NCI-H345 treated with DMSO at 0.1 percent for 48 hours (cell line): ENCODE measurements at regions not wholly inside any gene's neighbourhood (a gene's known extent, or its start where the extent isn't known, plus 50 kb on each side); places are given as distances from the start of the nearest gene placed in this dataset.
"Not testable (repeated sequence)": the region's sequence is repeated elsewhere in the genome, so short reads cannot be mapped to it uniquely, and the experiment has no call there.

ENCODE experiments used
- DNase-seq: peaks from one replicate; lab custom pipeline; 2025; ENCODE audit not compliant: unreplicated experiment; lab: John Stamatoyannopoulos, UW

DNA sequence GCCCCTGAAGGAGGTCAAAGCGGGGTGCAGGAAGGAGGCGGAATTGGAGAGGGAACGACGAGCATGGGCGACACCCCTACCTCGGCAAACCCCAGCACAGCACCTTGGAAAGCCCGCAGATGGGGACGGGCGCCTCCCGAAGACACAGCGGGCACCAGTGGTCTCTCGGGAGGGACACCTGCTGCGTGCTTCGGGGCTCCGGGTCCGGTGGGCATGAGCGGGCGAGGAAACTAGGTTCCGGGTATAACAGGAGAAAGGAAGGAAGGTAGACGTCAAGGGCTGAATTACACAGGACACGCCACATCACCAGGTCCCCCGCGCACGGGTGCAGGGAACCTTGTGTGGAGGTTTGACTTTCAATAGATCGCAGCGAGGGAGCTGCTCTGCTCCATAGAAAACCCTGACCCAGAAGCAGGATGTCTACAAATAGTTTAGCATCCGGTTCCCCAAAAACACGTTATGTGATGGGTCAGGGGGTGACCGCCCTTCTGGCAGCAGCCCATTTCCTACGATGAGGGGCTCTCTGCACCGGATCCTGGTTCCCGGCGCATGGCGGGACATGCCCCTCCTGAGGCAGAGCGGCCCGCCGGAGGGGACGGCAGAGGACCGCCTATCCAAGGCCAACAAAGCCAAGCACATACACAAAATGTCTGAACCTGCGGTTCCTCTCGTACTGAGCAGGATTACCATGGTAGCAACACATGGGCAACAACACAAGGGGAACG, 196.9 kb downstream of the ALG10 start:
- no peak for DNase-seq

DNA sequence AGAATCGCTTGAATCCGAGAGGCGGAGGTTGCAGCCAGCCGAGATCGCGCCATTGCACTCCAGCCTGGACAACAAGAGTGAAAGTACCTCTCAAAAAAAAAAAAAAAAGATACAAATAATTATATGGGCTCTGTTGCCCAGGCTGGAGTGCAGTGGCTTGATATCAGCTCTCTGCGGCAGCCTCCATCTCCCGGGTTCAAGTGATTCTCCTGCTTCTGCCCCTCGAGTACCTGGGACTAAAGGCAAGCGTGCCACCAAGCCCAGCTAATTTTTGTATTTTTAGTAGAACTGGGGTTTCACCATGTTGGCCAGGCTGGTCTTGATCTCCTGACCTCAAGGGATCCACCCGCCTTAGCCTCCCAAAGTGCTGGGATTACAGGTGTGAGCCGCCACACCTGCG, 197.8 kb downstream of the ALG10 start:
- not testable (repeated sequence) for DNase-seq

- no peak for DNase-seq
Observed at GRCh38 chr12:34223640-34224039, 201.3 kb downstream of the ALG10 start.

GRCh38 chr12:34226044-34226443, 203.7 kb downstream of the ALG10 start:
- DNase-seq = not testable (repeated sequence)

- not testable (repeated sequence) for DNase-seq
Observed at GRCh38 chr12:34228046-34228445, 205.8 kb downstream of the ALG10 start.

DNA sequence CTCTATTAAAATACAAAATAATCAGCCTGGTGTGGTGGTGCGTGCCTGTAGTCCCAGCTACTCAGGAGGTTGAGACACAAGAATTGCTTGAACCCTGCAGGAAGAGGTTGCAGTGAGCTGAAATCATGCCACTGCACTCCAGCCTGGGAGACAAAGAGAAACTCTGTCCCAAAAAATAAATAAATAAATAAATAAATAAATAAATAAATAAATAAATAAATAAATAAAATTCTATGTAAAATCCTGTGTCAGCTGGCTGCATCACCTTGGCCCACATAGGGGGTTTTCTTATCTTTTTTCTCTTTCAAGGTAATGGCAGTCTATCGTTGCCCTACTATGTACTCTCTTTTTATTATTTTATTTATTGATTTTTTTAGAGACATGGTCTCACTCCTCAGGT, 206.7 kb downstream of the ALG10 start:
- DNase-seq = not testable (repeated sequence)

DNA sequence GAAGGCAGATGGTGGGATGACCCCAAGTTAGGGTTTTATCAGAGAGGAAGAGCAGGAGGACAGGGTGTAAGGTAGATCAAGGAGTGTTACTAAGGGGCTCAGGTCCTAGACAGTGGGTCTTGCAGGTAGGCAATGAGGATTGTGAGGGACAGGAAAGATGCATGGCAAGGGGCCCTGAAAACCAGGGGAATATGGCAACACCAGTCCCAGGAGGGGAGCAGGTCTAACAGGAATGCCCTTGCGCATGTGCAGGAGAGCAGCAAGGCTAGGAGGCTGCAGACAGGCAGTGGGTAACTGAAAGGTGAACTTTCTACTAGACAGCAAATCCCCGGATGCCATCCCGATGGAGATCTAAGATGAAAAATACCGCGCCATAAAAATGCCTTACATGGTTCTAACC, 211.3 kb downstream of the ALG10 start:
- DNase-seq = no peak

DNA sequence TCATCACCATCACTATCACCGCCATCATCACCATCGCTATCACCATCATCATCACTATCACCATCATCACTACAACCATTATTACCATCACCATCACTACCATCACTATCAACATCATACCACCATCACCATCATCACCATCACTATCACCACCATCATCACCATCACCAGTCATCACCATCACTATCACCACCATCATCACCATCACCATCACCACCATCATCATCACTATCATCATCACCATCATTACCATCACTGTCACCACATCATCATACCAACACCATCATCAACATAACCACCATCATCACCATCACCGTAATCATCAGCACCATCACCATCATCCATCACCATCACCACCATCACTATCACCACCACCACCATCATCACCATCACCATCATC, 213.8 kb downstream of the ALG10 start:
- DNase-seq = no peak

DNA sequence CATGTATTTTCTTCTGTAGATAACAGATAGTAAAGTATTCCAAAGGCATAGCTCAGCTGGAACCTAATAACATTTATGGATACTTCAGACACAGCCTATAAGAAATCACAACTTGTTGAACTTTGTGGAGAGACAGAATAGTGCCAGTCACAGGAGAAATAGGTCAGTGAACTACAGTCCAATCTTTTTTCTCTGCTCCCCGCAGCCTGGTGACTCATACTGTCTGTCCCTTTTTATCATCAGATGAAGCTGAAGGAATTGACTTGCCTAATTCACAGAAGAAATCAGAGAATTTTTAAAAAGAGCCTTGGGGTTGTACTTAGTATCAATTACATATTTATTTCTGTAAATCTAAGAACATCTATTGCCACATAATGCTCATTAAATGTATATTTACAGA, 222.3 kb downstream of the ALG10 start:
- DNase-seq = no peak

DNA sequence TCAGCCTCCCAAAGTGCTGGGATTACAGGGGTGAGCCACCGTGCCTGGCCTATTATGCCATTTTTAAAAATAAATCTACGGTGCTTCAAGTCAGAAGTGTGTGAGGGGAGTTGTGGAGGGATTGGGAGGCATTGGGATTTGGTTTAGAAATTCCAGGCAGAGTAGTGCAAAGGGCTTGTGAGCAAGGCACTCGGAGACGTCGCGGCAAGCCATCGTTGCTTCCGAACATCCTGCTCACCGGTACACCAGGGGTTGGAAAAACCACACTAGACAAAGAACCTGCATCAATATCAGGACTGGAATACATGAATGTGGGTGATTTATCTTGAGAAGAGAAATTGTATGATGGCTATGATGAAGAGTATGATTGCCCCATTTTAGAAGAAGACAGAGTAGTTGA, 227.0 kb downstream of the ALG10 start:
- no peak for DNase-seq

DNA sequence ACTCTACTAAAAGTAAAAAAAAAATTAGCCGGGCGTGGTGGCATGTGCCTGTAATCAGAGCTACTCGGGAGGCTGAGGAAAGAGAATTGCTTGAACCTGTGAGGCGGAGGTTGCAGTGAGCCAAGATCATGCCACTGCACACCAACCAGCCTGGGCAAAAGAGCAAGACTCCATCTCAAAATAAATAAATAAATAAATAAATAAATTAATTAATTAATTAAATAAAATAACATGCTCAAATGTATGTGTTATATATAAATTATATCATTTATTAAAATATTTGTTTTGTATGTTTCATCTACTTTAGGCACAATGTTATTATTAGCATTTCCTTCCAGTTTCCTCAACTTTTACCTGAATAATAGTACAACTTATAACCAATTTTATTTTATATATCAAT, 229.6 kb downstream of the ALG10 start:
- DNase-seq = not testable (repeated sequence)

GRCh38 chr12:34253674-34254073, 231.4 kb downstream of the ALG10 start:
- no peak for DNase-seq

GRCh38 chr12:34257093-34257492, 234.8 kb downstream of the ALG10 start:
- DNase-seq = no peak

DNA sequence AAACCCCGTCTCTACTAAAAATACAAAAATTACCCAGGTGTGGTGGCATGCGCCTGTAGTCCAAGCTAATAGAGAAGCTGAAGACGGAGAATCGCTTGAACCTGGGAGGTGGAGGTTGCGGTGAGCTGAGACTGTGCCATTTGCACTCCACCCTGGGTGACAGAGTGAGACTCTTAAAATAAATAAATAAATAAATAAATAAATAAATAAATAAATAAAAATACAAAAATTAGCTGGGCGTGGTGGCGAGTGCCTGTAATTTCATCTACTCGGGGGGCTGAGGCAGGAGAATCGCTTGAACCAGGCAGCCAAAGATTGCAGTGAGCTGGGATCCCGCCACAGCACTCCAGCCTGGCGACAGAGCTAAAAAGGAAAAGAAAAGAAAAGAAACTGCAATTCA, 239.8 kb downstream of the ALG10 start:
- not testable (repeated sequence) for DNase-seq

- DNase-seq = no peak
Observed at GRCh38 chr12:34264110-34264509, 241.8 kb downstream of the ALG10 start.

DNA sequence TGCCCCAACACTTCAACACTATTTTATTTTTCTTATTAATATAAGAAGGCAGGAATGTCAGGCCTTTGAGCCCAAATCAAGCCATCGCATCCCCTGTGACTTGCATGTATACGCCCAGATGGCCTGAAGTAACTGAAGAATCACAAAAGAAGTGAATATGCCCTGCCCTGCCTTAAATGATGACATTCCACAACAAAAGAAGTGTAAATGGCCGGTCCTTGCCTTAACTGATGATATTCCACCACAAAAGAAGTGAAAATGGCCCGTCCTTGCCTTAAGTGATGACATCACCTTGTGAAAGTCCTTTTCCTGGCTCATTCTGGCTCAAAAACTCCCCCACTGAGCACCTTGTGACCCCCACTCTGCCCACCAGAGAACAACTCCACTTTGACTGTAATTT, 251.4 kb downstream of the ALG10 start:
- not testable (repeated sequence) for DNase-seq

DNA sequence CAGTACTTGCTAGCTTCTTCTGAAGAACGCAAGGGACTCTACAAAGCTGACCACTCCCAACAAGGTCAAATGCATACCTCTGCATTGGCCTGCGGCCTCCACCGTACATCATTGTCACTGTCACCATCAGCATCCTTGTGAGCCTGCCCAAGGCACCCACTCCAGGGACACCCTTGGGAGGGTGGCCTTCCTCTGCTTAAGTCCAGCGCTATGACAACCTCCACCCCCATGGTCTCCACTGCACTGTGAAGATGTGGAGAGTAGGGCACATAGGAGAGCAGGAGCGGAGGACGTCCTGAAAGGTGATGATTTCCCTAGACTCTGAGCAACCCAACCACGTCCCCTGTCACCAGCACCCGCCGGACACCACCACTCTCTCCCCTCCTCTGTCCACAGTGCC, 252.8 kb downstream of the ALG10 start:
- no peak for DNase-seq

DNA sequence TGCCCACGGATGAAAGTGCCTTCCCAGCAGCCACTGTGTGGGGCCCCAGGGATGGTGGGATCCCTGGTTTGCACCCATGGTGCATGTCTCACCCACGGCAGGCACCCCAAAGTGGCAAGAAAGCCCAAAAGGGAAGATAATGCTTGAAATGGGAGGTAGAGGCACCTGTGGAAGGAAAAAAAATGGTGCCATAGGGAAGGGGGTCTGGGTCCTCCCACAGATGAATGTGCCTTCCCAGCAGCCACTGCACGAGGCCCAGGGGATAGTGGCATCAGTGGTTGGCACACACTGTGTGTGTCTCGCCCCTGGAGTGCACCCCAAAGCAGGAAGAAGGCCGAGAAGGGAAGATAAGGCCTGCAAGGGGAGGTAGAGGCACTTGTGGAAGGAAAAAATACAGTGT, 264.2 kb downstream of the ALG10 start:
- no peak for DNase-seq

DNA sequence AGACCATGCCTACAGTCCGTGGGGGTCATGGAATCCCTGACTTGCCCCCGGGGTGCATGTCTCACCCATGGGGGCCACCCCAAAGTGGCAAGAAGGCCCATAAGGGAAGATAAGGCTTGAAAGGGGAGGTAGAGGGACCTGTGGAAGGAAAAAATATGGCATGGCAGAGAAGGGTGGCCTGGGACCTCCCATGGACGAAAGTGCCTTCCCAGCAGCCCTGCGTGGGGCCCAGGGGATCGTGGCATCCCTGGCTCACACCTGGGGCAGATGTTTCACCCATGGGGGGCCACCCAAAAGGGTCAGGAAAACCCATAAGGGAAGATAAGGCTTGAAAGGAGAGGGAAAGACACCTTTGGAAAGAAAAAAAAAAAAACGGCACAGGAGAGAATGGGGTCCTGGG, 264.6 kb downstream of the ALG10 start:
- no peak for DNase-seq

GRCh38 chr12:34287437-34287836, 265.1 kb downstream of the ALG10 start:
- DNase-seq = no peak

DNA sequence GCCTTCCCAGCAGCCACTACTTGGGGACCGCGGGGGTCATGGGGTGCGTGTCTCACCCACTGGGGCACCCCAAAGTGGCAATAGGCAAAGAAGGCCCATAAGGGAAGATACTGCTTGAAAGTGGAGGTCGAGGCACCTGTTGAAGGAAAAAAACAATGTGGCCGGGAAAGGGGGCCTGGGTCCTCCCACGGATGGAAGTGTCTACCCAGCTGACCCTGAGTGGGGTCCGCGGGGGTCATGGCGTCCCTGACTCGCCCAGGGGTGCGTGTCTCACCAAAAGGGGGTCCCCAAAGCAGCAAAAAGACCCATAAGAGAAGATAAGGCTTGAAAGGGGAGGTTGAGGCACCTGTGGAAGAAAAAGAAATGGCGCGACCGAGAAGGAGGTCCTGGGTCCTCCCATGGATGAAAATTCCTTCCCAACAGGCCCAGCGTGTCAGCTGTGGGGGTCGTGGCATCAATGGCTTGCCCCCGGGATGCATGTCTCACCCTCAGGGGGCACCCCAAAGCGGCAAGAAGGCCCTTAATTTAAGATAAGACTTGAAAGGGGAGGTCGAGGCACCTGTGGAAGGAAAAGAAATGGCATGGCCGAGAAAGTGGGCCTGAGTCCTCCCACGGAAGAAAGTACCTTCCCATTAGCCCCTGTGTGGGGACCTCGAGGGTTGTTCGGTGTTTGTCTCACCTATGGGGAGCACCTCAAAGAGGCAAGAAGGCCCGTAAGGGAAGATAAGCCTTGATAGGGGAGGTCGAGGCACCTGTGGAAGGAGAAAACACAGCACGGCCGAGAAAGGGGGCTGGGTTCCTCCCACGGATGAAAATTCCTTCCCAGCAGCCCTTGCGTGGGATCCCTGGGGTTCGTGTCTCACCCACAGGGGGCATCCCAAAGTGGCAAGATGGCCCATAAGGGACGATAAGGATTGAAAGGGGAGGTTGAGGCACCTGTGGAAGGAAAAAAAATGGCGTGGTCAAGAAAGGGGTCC, 266.0 kb downstream of the ALG10 start:
- no peak for DNase-seq

- DNase-seq = no peak
Observed at GRCh38 chr12:34288963-34289345, 266.7 kb downstream of the ALG10 start.
